Sigmoid colon (tissue), 6 donors: ENCODE measurements at regions not wholly inside any gene's neighbourhood (a gene's known extent, or its start where the extent isn't known, plus 50 kb on each side); places are given as distances from the start of the nearest gene placed in this dataset.

Source experiments
- DNase-seq: peaks from one replicate; pipeline ENCODE4 v3.0.0-alpha.2; 2019
- H3K27ac ChIP-seq, 4 donors: fragments of 200-600 bp; sonication (generic); one replicate each; pipeline ENCODE4 v1.5.1; 2016 to 2019; ENCODE audit warnings: mild to moderate bottlenecking in 1 of 4
- H3K27me3 ChIP-seq, 3 donors: fragments of 200-600 bp; sonication (generic); one replicate each; pipeline ENCODE4 v1.5.1; 2019; ENCODE audit warnings: mild to moderate bottlenecking in 1 of 3
- H3K36me3 ChIP-seq, 4 donors: fragments of 200-600 bp; sonication (generic); one replicate each; pipeline ENCODE4 v1.5.1; 2016 to 2019
- H3K4me1 ChIP-seq, 4 donors: fragments of 200-600 bp; sonication (generic); one replicate each; pipeline ENCODE4 v1.5.1; 2017 to 2019
- H3K4me3 ChIP-seq, 4 donors: fragments of 200-600 bp; sonication (generic); one replicate each; pipeline ENCODE4 v1.5.1; 2017 to 2019; ENCODE audit warnings: mild to moderate bottlenecking in 2 of 4, moderate library complexity in 1 of 4
- H3K9me3 ChIP-seq, 4 donors: fragments of 200-600 bp in 3 of 4; sonication (generic) in 3 of 4; one replicate each; pipeline versions ENCODE4 v1.5.1 to v1.6.1; 2013 to 2019
- CTCF ChIP-seq, 4 experiments: fragments of 450-650 bp in 3 of 4; fragments of 200-600 bp in 1 of 4; IDR thresholded peaks; one replicate each; pipeline ENCODE4 v1.5.1; 2016 to 2019; ENCODE audit warnings: antibody characterized with exemption in 4 of 4, mild to moderate bottlenecking in 3 of 4, moderate library complexity in 2 of 4
- EP300 ChIP-seq, 4 donors: sonication (generic); formaldehyde crosslinking; IDR thresholded peaks; one replicate each; pipeline ENCODE4 v1.6.1; 2017; ENCODE audit warnings: antibody characterized with exemption in 4 of 4
- POLR2A ChIP-seq, 2 donors: fragments of 450-650 bp; IDR thresholded peaks; one replicate each; pipeline ENCODE4 v1.6.1; 2016; ENCODE audit warnings: antibody characterized with exemption in 2 of 2, mild to moderate bottlenecking in 2 of 2, moderate library complexity in 2 of 2
- POLR2AphosphoS5 ChIP-seq, 4 donors: sonication (generic); formaldehyde crosslinking; IDR thresholded peaks; one replicate each; pipeline ENCODE4 v1.6.1; 2017; ENCODE audit warnings: antibody characterized with exemption in 4 of 4
- WGBS, 2 donors: extraction: QIAGEN DNeasy Blood & Tissue Kit; methylation state at CpG; one replicate each; pipeline ENCODE4 v1.1.7; 2013; 5-methylcytosine and 5-hydroxymethylcytosine counted together
- intact Hi-C: fragments of 100-400 bp; cut with DNase I; formaldehyde crosslinking; loops from one replicate; pipeline ENCODE4 v1.15.1; 2023
- donor health status: healthy with polysubstance abuse.
- donor health status: healthy.

DNA sequence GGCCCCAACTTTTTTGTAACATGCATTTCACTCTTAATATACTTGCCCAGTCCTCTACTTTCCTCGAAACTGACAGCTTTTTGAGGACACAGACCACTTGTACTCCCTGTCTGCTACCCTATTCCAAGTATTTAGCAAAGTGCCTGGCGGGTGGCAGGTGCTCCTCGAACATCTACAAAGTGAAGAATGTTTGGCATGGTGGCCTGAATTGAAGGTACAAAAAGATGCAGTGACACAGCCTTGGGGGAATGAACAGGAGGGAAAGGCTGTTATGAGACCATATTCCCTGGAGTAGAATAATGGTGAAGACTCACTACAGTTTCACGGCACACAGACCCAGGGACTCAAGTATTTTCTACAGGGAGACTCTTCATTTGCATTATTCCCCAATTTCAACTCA lies 590.9 kb downstream of the PRELID2 start:
- no peak overlapping the region for H3K27ac ChIP-seq
- 90% methylated on average over 4 of the region's 4 CpGs for WGBS, 2 donors
- no peak for TF ChIP-seq POLR2A (IDR thresholded peaks at IDR 0.05)
- no peak for TF ChIP-seq POLR2AphosphoS5 (IDR thresholded peaks at IDR 0.05)
- no peak for TF ChIP-seq EP300 (IDR thresholded peaks at IDR 0.05)
- TF ChIP-seq CTCF (IDR thresholded peaks at IDR 0.05), result no peak
- H3K4me3 ChIP-seq, result no peak overlapping the region
- no peaks in the 10 kb centered on the region for H3K27me3 ChIP-seq
- no peak for DNase-seq
- no peaks in the 10 kb centered on the region for H3K9me3 ChIP-seq
- intact Hi-C loops, result no loop called here
- H3K4me1 ChIP-seq, result peaks cover 0 to 17% (median 3%) of the 10 kb centered on the region in 4 donors
- no peaks in the 10 kb centered on the region for H3K36me3 ChIP-seq

DNA sequence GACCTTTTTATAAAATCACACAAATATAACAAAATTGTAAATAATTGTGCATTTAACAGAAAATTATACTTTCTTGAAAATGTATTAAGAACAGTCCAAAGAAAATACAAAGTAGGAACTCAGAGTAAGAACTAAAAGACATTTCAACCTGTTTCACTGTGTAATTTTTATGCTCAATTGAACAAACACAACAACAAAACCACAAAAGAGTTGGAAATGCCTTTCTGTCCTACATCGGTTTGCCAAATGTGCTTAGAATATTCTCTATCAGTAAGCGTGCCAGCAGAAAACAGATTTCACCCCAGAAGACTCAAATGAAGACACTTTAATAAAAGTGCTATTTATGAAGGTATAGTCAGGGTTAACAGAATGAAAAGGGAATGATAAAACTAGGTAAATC lies 592.1 kb downstream of the PRELID2 start:
- no peaks in the 10 kb centered on the region for H3K9me3 ChIP-seq
- intact Hi-C loops, result no loop called here
- WGBS, 2 donors, result 85 to 86% methylated on average over 2 of the region's 2 CpGs

GRCh38 chr5:145242551-145242950 lies 592.6 kb downstream of the PRELID2 start:
- H3K4me1 ChIP-seq, result peaks cover 0 to 17% (median 3%) of the 10 kb centered on the region in 4 donors
- intact Hi-C loops, result no loop called here
- H3K36me3 ChIP-seq, result no peaks in the 10 kb centered on the region
- H3K4me3 ChIP-seq, result no peak overlapping the region
- no peak overlapping the region for H3K27ac ChIP-seq
- H3K27me3 ChIP-seq, result no peaks in the 10 kb centered on the region
- TF ChIP-seq POLR2A (IDR thresholded peaks at IDR 0.05), result no peak
- no peak for TF ChIP-seq CTCF (IDR thresholded peaks at IDR 0.05)
- no peak for TF ChIP-seq POLR2AphosphoS5 (IDR thresholded peaks at IDR 0.05)
- no peak for TF ChIP-seq EP300 (IDR thresholded peaks at IDR 0.05)
- DNase-seq, result no peak
- H3K9me3 ChIP-seq, result no peaks in the 10 kb centered on the region
- 61 to 79% methylated on average over 1 of the region's 1 CpG for WGBS, 2 donors

More for the DNA sequence above, 592.1 kb downstream of the PRELID2 start:
- Histone ChIP-seq H3K4me3 (no peak overlapping the region), H3K36me3 (no peaks in the 10 kb centered on the region), H3K27me3 (no peaks in the 10 kb centered on the region), H3K27ac (no peak overlapping the region), H3K4me1 (peaks cover 0 to 17% (median 3%) of the 10 kb centered on the region in 4 donors)
- DNase-seq, result no peak
- TF ChIP-seq EP300 (IDR thresholded peaks at IDR 0.05) (no peak), CTCF (IDR thresholded peaks at IDR 0.05) (no peak), POLR2AphosphoS5 (IDR thresholded peaks at IDR 0.05) (no peak), POLR2A (IDR thresholded peaks at IDR 0.05) (no peak)

DNA sequence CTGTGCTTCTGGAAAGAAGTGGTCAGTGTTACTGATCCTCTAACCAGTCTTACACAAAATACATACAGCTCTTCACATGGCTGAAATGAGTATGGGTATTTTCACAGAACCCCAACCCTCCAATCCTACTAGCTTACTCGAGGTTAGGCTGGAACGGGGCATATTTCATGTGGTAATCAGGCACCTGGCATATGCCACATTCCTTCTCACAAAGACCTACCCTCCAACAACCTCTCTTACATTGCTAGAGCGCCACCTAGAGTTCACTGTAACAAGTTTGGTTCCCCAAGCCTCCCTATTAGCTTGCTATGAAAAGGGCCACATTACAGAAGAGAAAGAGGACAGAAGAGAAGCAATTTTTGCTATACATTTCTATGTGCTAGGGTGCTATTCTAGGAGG lies 597.3 kb downstream of the PRELID2 start:
- DNase-seq, result no peak
- Histone ChIP-seq H3K9me3 (no peaks in the 10 kb centered on the region), H3K36me3 (no peaks in the 10 kb centered on the region), H3K27me3 (no peaks in the 10 kb centered on the region), H3K27ac (no peak overlapping the region), H3K4me1 (no peaks in the 10 kb centered on the region), H3K4me3 (no peak overlapping the region)
- no peak for TF ChIP-seq POLR2A (IDR thresholded peaks at IDR 0.05)
- TF ChIP-seq POLR2AphosphoS5 (IDR thresholded peaks at IDR 0.05), result no peak
- no peak for TF ChIP-seq EP300 (IDR thresholded peaks at IDR 0.05)
- TF ChIP-seq CTCF (IDR thresholded peaks at IDR 0.05), result no peak
- intact Hi-C loops, result no loop called here
- 3 to 10% methylated on average over 3 of the region's 3 CpGs for WGBS, 2 donors

DNA sequence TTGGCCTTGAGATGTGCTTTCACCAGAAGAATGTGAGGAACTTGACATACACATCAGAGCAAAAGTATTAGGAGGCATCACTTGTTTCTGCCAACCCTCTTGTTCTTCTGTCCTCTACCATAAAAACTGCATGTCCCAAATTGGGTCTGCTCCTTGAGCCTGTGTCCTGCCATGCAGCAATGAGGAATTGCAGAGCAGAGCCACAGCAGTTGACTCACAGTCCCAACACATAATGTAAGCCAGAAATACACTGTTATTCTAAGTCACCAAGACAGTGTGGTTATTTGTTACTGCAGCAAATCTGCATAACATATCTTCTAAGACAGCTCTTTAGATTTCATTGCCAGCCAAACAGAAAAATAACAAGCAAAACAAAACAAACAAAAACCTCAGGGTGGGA lies 598.2 kb downstream of the PRELID2 start:
- H3K4me3 ChIP-seq, result no peak overlapping the region
- TF ChIP-seq CTCF (IDR thresholded peaks at IDR 0.05) (no peak), POLR2A (IDR thresholded peaks at IDR 0.05) (no peak), POLR2AphosphoS5 (IDR thresholded peaks at IDR 0.05) (no peak), EP300 (IDR thresholded peaks at IDR 0.05) (no peak)

More for the DNA sequence above, 598.2 kb downstream of the PRELID2 start:
- no peaks in the 10 kb centered on the region for H3K4me1 ChIP-seq
- no peaks in the 10 kb centered on the region for H3K27me3 ChIP-seq
- DNase-seq, result no peak
- intact Hi-C loops, result no loop called here
- no peaks in the 10 kb centered on the region for H3K36me3 ChIP-seq
- H3K9me3 ChIP-seq, result no peaks in the 10 kb centered on the region
- no peak overlapping the region for H3K27ac ChIP-seq
